Upper lobe of left lung (tissue), 6 donors: ENCODE measurements at regions not wholly inside any gene's neighbourhood (a gene's known extent, or its start where the extent isn't known, plus 50 kb on each side); places are given as distances from the start of the nearest gene placed in this dataset.

Source experiments
- ATAC-seq, 2 donors: fragments of 200-7000 bp; cut with Tn5 transposase; one replicate each; pipeline ENCODE4 v1.9.1; 2022; ENCODE audit warnings: mild to moderate bottlenecking in 2 of 2, moderate library complexity in 2 of 2; ENCODE audit not compliant: low FRiP score in 2 of 2
- DNase-seq, 2 donors: peaks; one replicate each; pipeline ENCODE4 v3.0.0-alpha.2; 2019 to 2020
- H3K27ac ChIP-seq, 4 donors: fragments of 200-600 bp; sonication (generic); one replicate each; pipeline ENCODE4 v1.5.1; 2016 to 2019
- H3K27me3 ChIP-seq, 4 donors: fragments of 200-600 bp; sonication (generic); one replicate each; pipeline ENCODE4 v1.5.1; 2017 to 2019
- H3K36me3 ChIP-seq, 4 donors: fragments of 200-600 bp; sonication (generic); one replicate each; pipeline ENCODE4 v1.5.1; 2016 to 2019
- H3K4me1 ChIP-seq, 4 donors: fragments of 200-600 bp; sonication (generic); one replicate each; pipeline ENCODE4 v1.5.1; 2018 to 2019
- H3K4me3 ChIP-seq, 4 donors: fragments of 200-600 bp; sonication (generic); one replicate each; pipeline ENCODE4 v1.5.1; 2017 to 2019; ENCODE audit warnings: mild to moderate bottlenecking in 2 of 4, moderate library complexity in 1 of 4
- H3K9me3 ChIP-seq, 4 donors: fragments of 200-600 bp; sonication (generic); one replicate each; pipeline ENCODE4 v1.5.1; 2018 to 2019
- EP300 ChIP-seq, 4 donors: sonication (generic); formaldehyde crosslinking; IDR thresholded peaks; one replicate each; pipeline ENCODE4 v1.5.1; 2017; ENCODE audit warnings: antibody characterized with exemption in 4 of 4, control low read depth in 2 of 4
- POLR2A ChIP-seq, 4 donors: fragments of 450-650 bp; IDR thresholded peaks; one replicate each; pipeline ENCODE4 v1.5.1; 2016 to 2017; ENCODE audit warnings: antibody characterized with exemption in 4 of 4, mild to moderate bottlenecking in 2 of 4
- POLR2AphosphoS5 ChIP-seq, 2 donors: sonication (generic); formaldehyde crosslinking; IDR thresholded peaks; one replicate each; pipeline ENCODE4 v1.5.1; 2017; ENCODE audit warnings: antibody characterized with exemption in 2 of 2
- WGBS, 2 donors: methylation state at CpG; one replicate each; pipeline ENCODE4 v1.1.5; 2017 to 2018; 5-methylcytosine and 5-hydroxymethylcytosine counted together
- TF ChIP-seq, protein P1 (sequence below), 6 experiments: fragments of 450-650 bp in 4 of 6; fragments of 200-600 bp in 2 of 6; sonication (generic) in 2 of 6; IDR thresholded peaks; one replicate each; pipeline ENCODE4 v1.5.1; 2016 to 2019; ENCODE audit warnings: antibody characterized with exemption in 6 of 6
- donor health status: DM: no; HTN: no; CAD: no; lungs with moderate emphysema.
- donor health status: DM: no; HTN: yes; CAD: no; lungs with severe emphysema.

- Histone ChIP-seq H3K9me3 (no peaks in the 10 kb centered on the region), H3K27ac (no peak overlapping the region), H3K4me1 (no peaks in the 10 kb centered on the region), H3K36me3 (no peaks in the 10 kb centered on the region), H3K27me3 (no peaks in the 10 kb centered on the region), H3K4me3 (no peak overlapping the region)
- 73 to 78% methylated on average over 3 of the region's 3 CpGs for WGBS, 2 donors
- ATAC-seq (no peak), DNase-seq (no peak)
- TF ChIP-seq POLR2A (IDR thresholded peaks at IDR 0.05) = no peak
- TF ChIP-seq EP300 (IDR thresholded peaks at IDR 0.05) = no peak
- TF ChIP-seq POLR2AphosphoS5 (IDR thresholded peaks at IDR 0.05) = no peak
- TF ChIP-seq, protein P1, sequence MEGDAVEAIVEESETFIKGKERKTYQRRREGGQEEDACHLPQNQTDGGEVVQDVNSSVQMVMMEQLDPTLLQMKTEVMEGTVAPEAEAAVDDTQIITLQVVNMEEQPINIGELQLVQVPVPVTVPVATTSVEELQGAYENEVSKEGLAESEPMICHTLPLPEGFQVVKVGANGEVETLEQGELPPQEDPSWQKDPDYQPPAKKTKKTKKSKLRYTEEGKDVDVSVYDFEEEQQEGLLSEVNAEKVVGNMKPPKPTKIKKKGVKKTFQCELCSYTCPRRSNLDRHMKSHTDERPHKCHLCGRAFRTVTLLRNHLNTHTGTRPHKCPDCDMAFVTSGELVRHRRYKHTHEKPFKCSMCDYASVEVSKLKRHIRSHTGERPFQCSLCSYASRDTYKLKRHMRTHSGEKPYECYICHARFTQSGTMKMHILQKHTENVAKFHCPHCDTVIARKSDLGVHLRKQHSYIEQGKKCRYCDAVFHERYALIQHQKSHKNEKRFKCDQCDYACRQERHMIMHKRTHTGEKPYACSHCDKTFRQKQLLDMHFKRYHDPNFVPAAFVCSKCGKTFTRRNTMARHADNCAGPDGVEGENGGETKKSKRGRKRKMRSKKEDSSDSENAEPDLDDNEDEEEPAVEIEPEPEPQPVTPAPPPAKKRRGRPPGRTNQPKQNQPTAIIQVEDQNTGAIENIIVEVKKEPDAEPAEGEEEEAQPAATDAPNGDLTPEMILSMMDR (IDR thresholded peaks at IDR 0.05) = no peak
Measured at GRCh38 chr3:107438671-107439070, 61.4 kb downstream of the CCDC54 start.

DNA sequence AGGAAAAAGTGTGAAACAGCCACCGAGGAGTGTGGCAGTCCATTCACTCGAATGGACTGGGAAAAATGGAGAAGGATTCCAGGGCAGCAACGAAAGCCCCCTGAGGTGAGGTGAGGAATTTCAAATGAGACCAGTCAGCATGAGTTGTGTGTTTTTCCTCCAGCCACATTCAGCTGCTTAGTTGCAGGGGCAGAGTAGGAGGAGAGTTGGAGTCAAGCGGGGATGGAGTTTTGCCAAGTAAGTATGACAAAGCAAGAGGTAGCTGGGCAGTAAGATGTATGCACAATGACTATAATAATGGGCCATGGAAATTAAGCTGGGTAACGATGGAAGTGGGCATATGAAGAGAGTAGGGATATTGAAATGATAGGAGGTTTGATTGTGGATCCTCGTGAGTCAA lies 64.4 kb downstream of the CCDC54 start:
- Histone ChIP-seq H3K27me3 (no peaks in the 10 kb centered on the region), H3K4me3 (no peak overlapping the region), H3K36me3 (no peaks in the 10 kb centered on the region), H3K27ac (no peak overlapping the region), H3K9me3 (no peaks in the 10 kb centered on the region), H3K4me1 (no peaks in the 10 kb centered on the region)
- TF ChIP-seq EP300 (IDR thresholded peaks at IDR 0.05) (no peak), POLR2AphosphoS5 (IDR thresholded peaks at IDR 0.05) (no peak), POLR2A (IDR thresholded peaks at IDR 0.05) (no peak)
- TF ChIP-seq, protein P1 (IDR thresholded peaks at IDR 0.05) = no peak
- 72 to 83% methylated on average over 6 of the region's 6 CpGs for WGBS, 2 donors
- no peak for DNase-seq
- no peak for ATAC-seq

DNA sequence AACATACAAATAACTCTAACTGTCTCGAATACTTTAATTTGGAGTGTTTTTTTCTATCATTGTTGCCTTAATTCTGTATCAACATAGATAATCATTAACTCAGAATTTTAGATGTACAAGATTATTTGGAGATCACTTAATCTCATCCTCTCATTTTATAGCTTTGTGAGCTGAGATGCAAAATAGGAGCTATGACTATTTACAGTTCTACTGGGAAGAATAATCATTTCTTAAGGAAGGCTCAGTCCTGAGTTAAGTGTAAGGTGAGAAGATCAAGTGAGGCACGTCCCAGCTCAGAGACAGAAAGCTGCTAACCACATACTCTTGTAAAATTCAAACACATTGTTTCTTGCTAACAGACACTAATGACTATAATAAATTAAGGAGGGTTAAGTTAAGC lies 66.2 kb downstream of the CCDC54 start:
- ATAC-seq (no peak), DNase-seq (no peak)
- Histone ChIP-seq H3K4me3 (no peak overlapping the region), H3K27me3 (no peaks in the 10 kb centered on the region), H3K9me3 (no peaks in the 10 kb centered on the region), H3K4me1 (no peaks in the 10 kb centered on the region), H3K27ac (no peak overlapping the region), H3K36me3 (no peaks in the 10 kb centered on the region)
- TF ChIP-seq, protein P1 (IDR thresholded peaks at IDR 0.05) = no peak
- TF ChIP-seq POLR2AphosphoS5 (IDR thresholded peaks at IDR 0.05) (no peak), POLR2A (IDR thresholded peaks at IDR 0.05) (no peak), EP300 (IDR thresholded peaks at IDR 0.05) (no peak)
- 75 to 80% methylated on average over 2 of the region's 2 CpGs for WGBS, 2 donors

DNA sequence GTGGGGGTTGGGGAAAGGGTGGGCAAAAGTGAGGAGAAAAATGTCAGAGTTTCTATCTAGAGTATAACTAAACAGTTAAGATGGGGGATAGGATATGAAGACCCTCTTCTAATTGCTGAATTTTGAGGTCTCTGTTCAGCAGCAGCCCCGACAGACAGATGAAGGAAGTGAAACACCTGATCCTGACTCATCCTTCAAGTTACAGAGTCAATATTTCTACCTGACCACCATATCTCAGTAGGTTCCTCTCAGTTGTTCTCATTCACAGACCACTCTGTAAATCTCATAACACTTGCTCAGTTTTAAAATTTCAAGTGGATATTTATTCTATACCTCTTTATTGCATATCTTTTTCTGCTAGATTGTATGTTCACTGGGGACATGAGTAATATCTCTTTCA lies 69.5 kb downstream of the CCDC54 start:
- no peak for TF ChIP-seq POLR2AphosphoS5 (IDR thresholded peaks at IDR 0.05)
- TF ChIP-seq EP300 (IDR thresholded peaks at IDR 0.05) = no peak
- TF ChIP-seq, protein P1 (IDR thresholded peaks at IDR 0.05) = no peak
- no peak for TF ChIP-seq POLR2A (IDR thresholded peaks at IDR 0.05)
- Histone ChIP-seq H3K4me1 (no peaks in the 10 kb centered on the region), H3K36me3 (no peaks in the 10 kb centered on the region), H3K27me3 (no peaks in the 10 kb centered on the region), H3K4me3 (no peak overlapping the region), H3K9me3 (no peaks in the 10 kb centered on the region), H3K27ac (no peak overlapping the region)
- DNase-seq = no peak
- ATAC-seq = no peak
- WGBS, 2 donors = 62 to 77% methylated on average over 1 of the region's 1 CpG

GRCh38 chr3:107450254-107450893 lies 72.4 kb upstream of the BBX start:
- no peak for TF ChIP-seq POLR2AphosphoS5 (IDR thresholded peaks at IDR 0.05)
- no peak for TF ChIP-seq EP300 (IDR thresholded peaks at IDR 0.05)
- TF ChIP-seq POLR2A (IDR thresholded peaks at IDR 0.05) = no peak
- TF ChIP-seq, protein P1 (IDR thresholded peaks at IDR 0.05) = no peak
- DNase-seq (no peak), ATAC-seq (no peak)
- no peaks in the 10 kb centered on the region for H3K4me1 ChIP-seq
- H3K9me3 ChIP-seq = no peaks in the 10 kb centered on the region
- no peaks in the 10 kb centered on the region for H3K27me3 ChIP-seq
- no peaks in the 10 kb centered on the region for H3K36me3 ChIP-seq
- 65 to 95% methylated on average over 2 of the region's 2 CpGs for WGBS, 2 donors
- no peak overlapping the region for H3K27ac ChIP-seq
- no peak overlapping the region for H3K4me3 ChIP-seq
